ENCODE measurements at regions not wholly inside any gene's neighbourhood (a gene's known extent, or its start where the extent isn't known, plus 50 kb on each side); places are given as distances from the start of the nearest gene placed in this dataset.

GRCh38 chr22:48055827-48056226 is 1293.4 kb downstream of the TBC1D22A start:
- ATAC-seq: no peak

- no peak for ATAC-seq
Measured at GRCh38 chr22:48055185-48055584, 1292.7 kb downstream of the TBC1D22A start.

- no peak for ATAC-seq
Measured at GRCh38 chr22:48054596-48054995, 1292.1 kb downstream of the TBC1D22A start.

GRCh38 chr22:48053973-48054372 is 1291.5 kb downstream of the TBC1D22A start:
- no peak for ATAC-seq

GRCh38 chr22:48053486-48053885 is 1291.0 kb downstream of the TBC1D22A start:
- no peak for ATAC-seq

- ATAC-seq: no peak
Measured at GRCh38 chr22:48052621-48052890, 1290.1 kb downstream of the TBC1D22A start.

- ATAC-seq: no peak
Measured at GRCh38 chr22:48051796-48052620, 1289.6 kb downstream of the TBC1D22A start.

GRCh38 chr22:48050836-48051235 is 1288.4 kb downstream of the TBC1D22A start:
- ATAC-seq: no peak

- no peak for ATAC-seq
Measured at GRCh38 chr22:48049116-48049515, 1286.7 kb downstream of the TBC1D22A start.

GRCh38 chr22:48047722-48048500 is 1285.5 kb downstream of the TBC1D22A start:
- ATAC-seq: no peak

- no peak for ATAC-seq
Measured at GRCh38 chr22:48045369-48045768, 1282.9 kb downstream of the TBC1D22A start.

- no peak for ATAC-seq
Measured at GRCh38 chr22:48044487-48045060, 1282.1 kb downstream of the TBC1D22A start.

GRCh38 chr22:48043581-48043980 is 1281.1 kb downstream of the TBC1D22A start:
- ATAC-seq: no peak

- no peak for ATAC-seq
Measured at GRCh38 chr22:48042621-48043395, 1280.4 kb downstream of the TBC1D22A start.

- ATAC-seq: no peak
Measured at GRCh38 chr22:48039326-48039725, 1276.9 kb downstream of the TBC1D22A start.

GRCh38 chr22:48037618-48038017 is 1275.2 kb downstream of the TBC1D22A start:
- ATAC-seq: no peak

- ATAC-seq: no peak
Measured at GRCh38 chr22:48035897-48036296, 1273.4 kb downstream of the TBC1D22A start.

- no peak for ATAC-seq
Measured at GRCh38 chr22:48031589-48031988, 1269.1 kb downstream of the TBC1D22A start.

GRCh38 chr22:48025096-48025495 is 1262.6 kb downstream of the TBC1D22A start:
- no peak for ATAC-seq

- no peak for ATAC-seq
Measured at GRCh38 chr22:48021991-48022401, 1259.5 kb downstream of the TBC1D22A start.

- ATAC-seq: no peak
Measured at GRCh38 chr22:48018346-48018745, 1255.9 kb downstream of the TBC1D22A start.

- no peak for ATAC-seq
Measured at GRCh38 chr22:48015701-48016100, 1253.3 kb downstream of the TBC1D22A start.

GRCh38 chr22:48004936-48005335 is 1242.5 kb downstream of the TBC1D22A start:
- no peak for ATAC-seq

All from activated CD4-positive, CD25-positive, alpha-beta regulatory T cell treated with anti-CD3 and anti-CD28 coated beads, Interleukin-2, amount 50 U/mL, for 24 hours (primary cell).